Hepatocyte (in vitro differentiated cells): ENCODE measurements at regions not wholly inside any gene's neighbourhood (a gene's known extent, or its start where the extent isn't known, plus 50 kb on each side); places are given as distances from the start of the nearest gene placed in this dataset.

ENCODE experiments used
- DNase-seq: peaks from one replicate; pipeline ENCODE4 v3.0.0-alpha.2; 2016; ENCODE audit warnings: low spot score
- H2AFZ ChIP-seq: fragments of 200-600 bp; sonication (generic); 2 replicates; pipeline ENCODE4 v1.6.0; 2016; ENCODE audit warnings: antibody characterized with exemption, mild to moderate bottlenecking
- H3K27ac ChIP-seq: fragments of 200-600 bp; sonication (generic); 2 replicates; pipeline ENCODE4 v1.5.1; 2016; ENCODE audit warnings: mild to moderate bottlenecking
- H3K27me3 ChIP-seq: fragments of 200-600 bp; sonication (generic); 2 replicates; pipeline ENCODE4 v1.6.1; 2016
- H3K36me3 ChIP-seq: fragments of 200-600 bp; sonication (generic); replicated peaks from 2 replicates; pipeline ENCODE4 v1.5.1; 2016; ENCODE audit warnings: low read depth; ENCODE audit not compliant: insufficient read depth
- H3K4me1 ChIP-seq: fragments of 200-600 bp; sonication (generic); 2 replicates; pipeline ENCODE4 v1.5.1; 2016; ENCODE audit warnings: mild to moderate bottlenecking, moderate library complexity; ENCODE audit not compliant: insufficient read depth
- H3K4me2 ChIP-seq: fragments of 200-600 bp; sonication (generic); 2 replicates; pipeline ENCODE4 v1.6.0; 2016
- H3K4me3 ChIP-seq: fragments of 200-600 bp; sonication (generic); 2 replicates; pipeline ENCODE4 v1.5.1; 2016; ENCODE audit warnings: mild to moderate bottlenecking
- H3K79me2 ChIP-seq: fragments of 200-600 bp; sonication (generic); 2 replicates; pipeline ENCODE4 v1.6.0; 2017; ENCODE audit warnings: mild to moderate bottlenecking
- H3K9me2 ChIP-seq: fragments of 200-600 bp; sonication (generic); replicated peaks from 2 replicates; pipeline ENCODE4 v1.6.0; 2017; ENCODE audit warnings: mild to moderate bottlenecking; ENCODE audit not compliant: insufficient read depth
- H3K9me3 ChIP-seq: fragments of 200-600 bp; sonication (generic); 2 replicates; pipeline ENCODE4 v1.5.1; 2016; ENCODE audit warnings: low read depth, mild to moderate bottlenecking
- H4K20me1 ChIP-seq: fragments of 200-600 bp; sonication (generic); 2 replicates; pipeline ENCODE4 v1.6.0; 2016; ENCODE audit warnings: mild to moderate bottlenecking; ENCODE audit not compliant: insufficient read depth, poor library complexity, severe bottlenecking
- EZH2 ChIP-seq: fragments of 200-600 bp; sonication (generic); IDR thresholded peaks from 2 replicates; pipeline ENCODE4 v1.6.1; 2016; ENCODE audit warnings: antibody characterized with exemption, mild to moderate bottlenecking, borderline replicate concordance
- EZH2phosphoT487 ChIP-seq: fragments of 200-600 bp; sonication (generic); IDR thresholded peaks from one replicate; pipeline ENCODE4 v1.6.1; 2018; ENCODE audit warnings: antibody characterized with exemption, mild to moderate bottlenecking, low read depth, moderate library complexity; ENCODE audit not compliant: unreplicated experiment, severe bottlenecking
- WGBS: methylation state at CpG from one replicate; pipeline ENCODE4 v1.1.6; 2016; ENCODE audit warnings: low lambda C conversion rate; ENCODE audit errors: missing lambda C conversion rate; 5-methylcytosine and 5-hydroxymethylcytosine counted together
- TF ChIP-seq, protein P1 (sequence below): fragments of 200-600 bp; sonication (generic); IDR thresholded peaks from 2 replicates; pipeline ENCODE4 v1.5.1; 2016; ENCODE audit warnings: antibody characterized with exemption, mild to moderate bottlenecking; ENCODE audit not compliant: poor library complexity

- peaks cover 32% of the 10 kb centered on the region for H3K4me1 ChIP-seq
- peaks cover 80% of the 10 kb centered on the region for H3K79me2 ChIP-seq
- TF ChIP-seq EZH2 (no peak), EZH2phosphoT487 (no peak)
- TF ChIP-seq, protein P1, sequence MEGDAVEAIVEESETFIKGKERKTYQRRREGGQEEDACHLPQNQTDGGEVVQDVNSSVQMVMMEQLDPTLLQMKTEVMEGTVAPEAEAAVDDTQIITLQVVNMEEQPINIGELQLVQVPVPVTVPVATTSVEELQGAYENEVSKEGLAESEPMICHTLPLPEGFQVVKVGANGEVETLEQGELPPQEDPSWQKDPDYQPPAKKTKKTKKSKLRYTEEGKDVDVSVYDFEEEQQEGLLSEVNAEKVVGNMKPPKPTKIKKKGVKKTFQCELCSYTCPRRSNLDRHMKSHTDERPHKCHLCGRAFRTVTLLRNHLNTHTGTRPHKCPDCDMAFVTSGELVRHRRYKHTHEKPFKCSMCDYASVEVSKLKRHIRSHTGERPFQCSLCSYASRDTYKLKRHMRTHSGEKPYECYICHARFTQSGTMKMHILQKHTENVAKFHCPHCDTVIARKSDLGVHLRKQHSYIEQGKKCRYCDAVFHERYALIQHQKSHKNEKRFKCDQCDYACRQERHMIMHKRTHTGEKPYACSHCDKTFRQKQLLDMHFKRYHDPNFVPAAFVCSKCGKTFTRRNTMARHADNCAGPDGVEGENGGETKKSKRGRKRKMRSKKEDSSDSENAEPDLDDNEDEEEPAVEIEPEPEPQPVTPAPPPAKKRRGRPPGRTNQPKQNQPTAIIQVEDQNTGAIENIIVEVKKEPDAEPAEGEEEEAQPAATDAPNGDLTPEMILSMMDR, result no peak
- no peaks in the 10 kb centered on the region for H3K9me3 ChIP-seq
- no peak overlapping the region for H3K27ac ChIP-seq
- no peak overlapping the region for H2AFZ ChIP-seq
- H3K27me3 ChIP-seq, result no peaks in the 10 kb centered on the region
- no peak for DNase-seq
- H3K4me2 ChIP-seq, result peak overlapping the region; percentile 85
- no peaks in the 10 kb centered on the region for H3K9me2 ChIP-seq
- peaks cover 79% of the 10 kb centered on the region for H4K20me1 ChIP-seq
- H3K4me3 ChIP-seq, result no peak overlapping the region
- no peaks in the 10 kb centered on the region for H3K36me3 ChIP-seq
These were observed 85.7 kb downstream of the PTPDC1 start for GRCh38 chr9:94169968-94170367.

DNA sequence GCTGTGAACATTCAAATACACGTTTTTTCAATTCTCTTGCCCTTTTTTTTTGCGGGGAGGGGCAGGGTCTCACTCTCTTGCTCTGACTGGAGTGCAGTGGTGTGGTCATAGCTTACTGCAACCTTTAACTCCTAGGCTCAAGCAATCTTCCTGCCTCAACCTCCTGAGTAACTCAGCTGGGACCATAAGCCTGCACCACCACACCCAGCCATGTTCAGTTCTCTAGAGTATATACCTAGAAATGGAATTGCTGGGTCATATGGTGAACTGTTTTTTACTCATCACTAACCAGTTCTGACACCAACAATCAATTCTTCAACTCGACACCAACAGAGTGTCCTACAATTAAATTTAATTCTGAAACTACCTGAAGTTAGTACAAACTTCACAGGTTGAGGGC lies 85.5 kb upstream of the ZNF169 start:
- H3K27ac ChIP-seq, result no peak overlapping the region
- H3K9me2 ChIP-seq, result no peaks in the 10 kb centered on the region
- H3K9me3 ChIP-seq, result no peaks in the 10 kb centered on the region
- peaks cover 100% of the 10 kb centered on the region for H3K79me2 ChIP-seq
- H3K4me2 ChIP-seq, result no peak overlapping the region
- 78% methylated on average over 3 of the region's 3 CpGs for WGBS
- H3K36me3 ChIP-seq, result no peaks in the 10 kb centered on the region
- no peaks in the 10 kb centered on the region for H3K27me3 ChIP-seq
- peaks cover 50% of the 10 kb centered on the region for H3K4me1 ChIP-seq
- no peak overlapping the region for H2AFZ ChIP-seq
- H3K4me3 ChIP-seq, result no peak overlapping the region
- TF ChIP-seq EZH2 (no peak), EZH2phosphoT487 (no peak)
- TF ChIP-seq, protein P1, result no peak
- H4K20me1 ChIP-seq, result peaks cover 99% of the 10 kb centered on the region
- no peak for DNase-seq

- Histone ChIP-seq H3K4me1 (peaks cover 45% of the 10 kb centered on the region), H3K4me3 (no peak overlapping the region), H3K9me3 (no peaks in the 10 kb centered on the region), H3K4me2 (no peak overlapping the region), H3K27ac (no peak overlapping the region), H3K36me3 (no peaks in the 10 kb centered on the region), H4K20me1 (peaks cover 99% of the 10 kb centered on the region), H3K9me2 (no peaks in the 10 kb centered on the region), H2AFZ (no peak overlapping the region), H3K27me3 (no peaks in the 10 kb centered on the region), H3K79me2 (peaks cover 100% of the 10 kb centered on the region)
- no peak for DNase-seq
- WGBS, result 73% methylated on average over 1 of the region's 1 CpG
- TF ChIP-seq EZH2, result no peak
- TF ChIP-seq EZH2phosphoT487, result no peak
- TF ChIP-seq, protein P1, result no peak
These were observed 84.9 kb upstream of the ZNF169 start for GRCh38 chr9:94174164-94174563.

DNA sequence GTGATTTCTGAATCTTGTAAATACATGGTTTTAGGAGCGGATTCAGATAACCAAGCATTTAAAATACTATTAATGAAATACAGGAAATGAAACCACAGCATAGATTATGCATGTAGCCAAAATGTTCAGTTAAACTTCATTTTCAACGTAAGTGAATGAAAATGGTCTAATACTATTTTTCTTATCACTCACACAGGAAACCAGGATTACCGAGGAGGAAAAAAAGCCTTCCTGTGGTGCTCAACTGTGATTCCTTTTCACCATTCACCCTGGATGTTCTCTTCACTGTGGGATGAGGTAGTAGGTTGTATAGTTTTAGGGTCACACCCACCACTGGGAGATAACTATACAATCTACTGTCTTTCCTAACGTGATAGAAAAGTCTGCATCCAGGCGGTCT lies 83.4 kb upstream of the ZNF169 start:
- Histone ChIP-seq H2AFZ (no peak overlapping the region), H3K9me3 (no peaks in the 10 kb centered on the region), H3K4me2 (peak overlapping the region; percentile 36), H3K79me2 (peaks cover 100% of the 10 kb centered on the region), H3K27ac (no peak overlapping the region), H3K4me3 (no peak overlapping the region), H4K20me1 (peaks cover 99% of the 10 kb centered on the region), H3K9me2 (no peaks in the 10 kb centered on the region), H3K36me3 (no peaks in the 10 kb centered on the region), H3K27me3 (no peaks in the 10 kb centered on the region), H3K4me1 (peaks cover 30% of the 10 kb centered on the region)
- WGBS, result 70% methylated on average over 5 of the region's 5 CpGs
- TF ChIP-seq, protein P1, result no peak
- TF ChIP-seq EZH2 (no peak), EZH2phosphoT487 (no peak)
- DNase-seq, result no peak
